ENCODE measurements at regions not wholly inside any gene's neighbourhood (a gene's known extent, or its start where the extent isn't known, plus 50 kb on each side); places are given as distances from the start of the nearest gene placed in this dataset.

GRCh38 chr2:57180678-57181077, 865.9 kb upstream of the VRK2 start:
- H3K4me3 ChIP-seq = no peak overlapping the region
- H3K4me1 ChIP-seq = no peaks in the 10 kb centered on the region
- DNase-seq = no peak
- H3K27me3 ChIP-seq = no peaks in the 10 kb centered on the region
- no peak overlapping the region for H3K27ac ChIP-seq
- TF ChIP-seq CTCF (IDR thresholded peaks at IDR 0.05) = no peak
- TF ChIP-seq POLR2A (IDR thresholded peaks at IDR 0.05) = no peak
- H3K36me3 ChIP-seq = no peaks in the 10 kb centered on the region
- no peaks in the 10 kb centered on the region for H3K9me3 ChIP-seq
- intact Hi-C loops (cut with DNase I) = no loop called here

DNA sequence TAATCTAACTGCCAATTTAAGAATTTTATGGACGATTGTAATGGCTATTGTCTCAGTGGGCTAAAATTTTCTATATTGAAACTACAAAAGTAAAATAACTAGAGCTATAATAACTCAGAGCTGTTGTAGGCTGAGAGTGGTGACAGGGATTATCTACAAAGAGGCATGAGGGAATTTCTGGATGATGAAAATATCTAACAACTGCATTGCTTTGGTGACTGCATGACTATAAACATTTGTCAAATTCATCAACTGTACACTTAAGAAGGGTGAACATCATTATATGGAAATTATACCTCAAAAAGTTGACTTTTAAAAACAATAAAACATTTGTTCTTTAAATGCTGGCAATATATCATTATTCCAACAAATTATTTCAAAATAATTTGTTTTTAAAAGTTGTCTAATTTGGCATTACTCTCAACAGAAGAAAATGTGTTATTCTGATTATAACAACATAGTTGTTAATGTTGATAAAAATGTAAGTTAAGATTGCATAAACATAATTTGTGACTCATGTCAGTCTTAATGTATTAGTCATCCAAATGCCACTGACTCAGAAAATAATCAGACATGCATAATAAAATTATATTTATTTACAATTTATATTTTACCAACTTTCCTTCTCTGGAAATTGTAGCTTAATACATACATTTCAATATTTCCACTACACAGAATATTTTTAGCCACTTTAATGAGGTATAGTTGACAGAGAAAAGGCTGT, 865.1 kb upstream of the VRK2 start:
- Histone ChIP-seq H3K27ac (no peak overlapping the region), H3K4me1 (no peaks in the 10 kb centered on the region), H3K9me3 (no peaks in the 10 kb centered on the region), H3K36me3 (no peaks in the 10 kb centered on the region), H3K27me3 (no peaks in the 10 kb centered on the region), H3K4me3 (no peak overlapping the region)
- intact Hi-C loops (cut with DNase I) = no loop called here
- TF ChIP-seq CTCF (IDR thresholded peaks at IDR 0.05) = no peak
- WGBS, 2 donors = 13 to 19% methylated on average over 1 of the region's 1 CpG
- no peak for DNase-seq

- intact Hi-C loops (cut with DNase I) = no loop called here
- no peaks in the 10 kb centered on the region for H3K9me3 ChIP-seq
These were observed 863.7 kb upstream of the VRK2 start for GRCh38 chr2:57182916-57183315.

DNA sequence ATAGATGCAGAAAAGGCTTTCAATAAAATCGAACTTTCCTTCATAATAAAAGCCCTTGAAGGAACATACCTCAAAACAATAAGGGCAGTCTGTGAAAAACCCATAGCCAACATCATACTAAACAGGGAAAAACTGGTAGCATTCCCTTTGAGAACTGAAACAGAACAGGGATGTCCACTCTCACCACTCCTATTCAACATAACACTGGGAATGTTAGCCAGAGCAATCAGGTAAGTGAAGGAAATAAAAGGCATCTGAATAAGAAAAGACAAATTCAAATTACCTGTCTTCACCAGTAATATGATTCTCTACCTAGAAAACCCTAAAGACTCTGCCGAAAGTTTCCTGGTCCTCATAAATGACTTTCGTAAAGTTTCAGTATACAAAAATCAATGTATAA, 861.0 kb upstream of the VRK2 start:
- WGBS, 2 donors = 61 to 71% methylated on average over 3 of the region's 3 CpGs
- intact Hi-C loops (cut with DNase I) = no loop called here

More at GRCh38 chr2:57182916-57183315, 863.7 kb upstream of the VRK2 start:
- Histone ChIP-seq H3K27ac (no peak overlapping the region), H3K27me3 (no peaks in the 10 kb centered on the region), H3K4me3 (no peak overlapping the region), H3K4me1 (no peaks in the 10 kb centered on the region), H3K36me3 (no peaks in the 10 kb centered on the region)
- TF ChIP-seq POLR2A (IDR thresholded peaks at IDR 0.05) = no peak
- no peak for TF ChIP-seq CTCF (IDR thresholded peaks at IDR 0.05)
- DNase-seq = no peak

DNA sequence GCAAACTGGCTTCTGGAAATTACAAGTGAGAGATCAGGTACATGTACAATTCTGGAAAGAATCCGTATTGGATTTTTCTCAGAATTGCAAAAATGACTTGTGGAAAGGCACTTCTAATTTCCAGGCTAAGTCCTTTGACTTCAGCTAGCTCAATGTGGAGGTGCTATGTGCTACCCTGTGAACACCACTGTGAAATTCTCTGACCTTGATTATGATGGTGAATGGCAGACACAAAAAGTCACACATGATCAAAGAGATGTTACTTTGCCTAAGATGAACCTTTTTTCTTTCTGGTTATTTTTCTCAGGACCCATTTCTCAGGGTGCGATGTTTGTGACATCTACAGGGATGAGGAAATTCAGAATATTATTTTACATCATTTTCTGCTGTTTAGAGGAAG, 856.6 kb upstream of the VRK2 start:
- no peaks in the 10 kb centered on the region for H3K36me3 ChIP-seq
- intact Hi-C loops (cut with DNase I) = no loop called here
- TF ChIP-seq CTCF (IDR thresholded peaks at IDR 0.05) (no peak), POLR2A (IDR thresholded peaks at IDR 0.05) (no peak)
- no peak overlapping the region for H3K27ac ChIP-seq
- 77 to 84% methylated on average over 2 of the region's 2 CpGs for WGBS, 2 donors
- no peak for DNase-seq
- H3K9me3 ChIP-seq = no peaks in the 10 kb centered on the region
- H3K4me3 ChIP-seq = no peak overlapping the region
- no peaks in the 10 kb centered on the region for H3K27me3 ChIP-seq
- no peaks in the 10 kb centered on the region for H3K4me1 ChIP-seq

More for the DNA sequence above, 861.0 kb upstream of the VRK2 start:
- no peaks in the 10 kb centered on the region for H3K9me3 ChIP-seq
- no peaks in the 10 kb centered on the region for H3K4me1 ChIP-seq
- H3K36me3 ChIP-seq = no peaks in the 10 kb centered on the region
- no peak for TF ChIP-seq POLR2A (IDR thresholded peaks at IDR 0.05)
- no peak overlapping the region for H3K27ac ChIP-seq
- no peak for DNase-seq
- no peaks in the 10 kb centered on the region for H3K27me3 ChIP-seq
- H3K4me3 ChIP-seq = no peak overlapping the region

DNA sequence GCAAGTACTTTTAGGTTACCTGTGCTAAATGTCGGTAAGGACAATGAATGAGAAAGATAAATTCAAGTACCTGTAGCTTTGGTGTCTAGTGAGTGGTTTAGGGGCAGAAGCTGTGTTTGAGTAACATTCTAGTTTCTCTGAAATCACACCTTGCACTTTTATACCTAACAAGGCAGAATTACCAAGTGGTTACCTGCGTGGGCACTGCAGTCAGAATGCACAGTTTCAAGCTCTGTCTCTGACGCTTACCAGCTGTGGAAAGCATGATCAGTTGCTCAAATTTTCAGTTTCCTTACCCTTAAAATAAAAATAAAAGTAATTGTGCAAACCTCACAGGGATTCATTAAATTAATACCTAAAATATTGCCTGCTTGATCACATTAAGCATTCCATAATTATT, 846.9 kb upstream of the VRK2 start:
- Histone ChIP-seq H3K9me3 (no peaks in the 10 kb centered on the region), H3K4me1 (no peaks in the 10 kb centered on the region), H3K36me3 (no peaks in the 10 kb centered on the region), H3K4me3 (no peak overlapping the region), H3K27ac (no peak overlapping the region), H3K27me3 (no peaks in the 10 kb centered on the region)
- no peak for DNase-seq
- WGBS, 2 donors = 66 to 77% methylated on average over 3 of the region's 3 CpGs
- intact Hi-C loops (cut with DNase I) = no loop called here
- TF ChIP-seq CTCF (IDR thresholded peaks at IDR 0.05) (no peak), POLR2A (IDR thresholded peaks at IDR 0.05) (no peak)

Measured in esophagus squamous epithelium (tissue), 5 donors.